A673 (cell line): ENCODE measurements at regions not wholly inside any gene's neighbourhood (a gene's known extent, or its start where the extent isn't known, plus 50 kb on each side); places are given as distances from the start of the nearest gene placed in this dataset.

Experiments used
- EZH2 ChIP-seq: fragments of 200-600 bp; sonication (generic); IDR thresholded peaks from 2 replicates; pipeline ENCODE4 v1.6.1; 2017; ENCODE audit warnings: borderline replicate concordance, low read depth, mild to moderate bottlenecking, mixed read lengths, antibody characterized with exemption, low read length; ENCODE audit not compliant: poor library complexity, severe bottlenecking
- TF ChIP-seq, protein P1 (sequence below): fragments of 300-800, 200-600 bp; sonication (generic); conservative IDR thresholded peaks from 2 replicates; pipeline ENCODE4 v1.5.1; 2017; ENCODE audit warnings: low read depth, mild to moderate bottlenecking, antibody characterized with exemption, low read length, moderate library complexity, mixed read lengths

DNA sequence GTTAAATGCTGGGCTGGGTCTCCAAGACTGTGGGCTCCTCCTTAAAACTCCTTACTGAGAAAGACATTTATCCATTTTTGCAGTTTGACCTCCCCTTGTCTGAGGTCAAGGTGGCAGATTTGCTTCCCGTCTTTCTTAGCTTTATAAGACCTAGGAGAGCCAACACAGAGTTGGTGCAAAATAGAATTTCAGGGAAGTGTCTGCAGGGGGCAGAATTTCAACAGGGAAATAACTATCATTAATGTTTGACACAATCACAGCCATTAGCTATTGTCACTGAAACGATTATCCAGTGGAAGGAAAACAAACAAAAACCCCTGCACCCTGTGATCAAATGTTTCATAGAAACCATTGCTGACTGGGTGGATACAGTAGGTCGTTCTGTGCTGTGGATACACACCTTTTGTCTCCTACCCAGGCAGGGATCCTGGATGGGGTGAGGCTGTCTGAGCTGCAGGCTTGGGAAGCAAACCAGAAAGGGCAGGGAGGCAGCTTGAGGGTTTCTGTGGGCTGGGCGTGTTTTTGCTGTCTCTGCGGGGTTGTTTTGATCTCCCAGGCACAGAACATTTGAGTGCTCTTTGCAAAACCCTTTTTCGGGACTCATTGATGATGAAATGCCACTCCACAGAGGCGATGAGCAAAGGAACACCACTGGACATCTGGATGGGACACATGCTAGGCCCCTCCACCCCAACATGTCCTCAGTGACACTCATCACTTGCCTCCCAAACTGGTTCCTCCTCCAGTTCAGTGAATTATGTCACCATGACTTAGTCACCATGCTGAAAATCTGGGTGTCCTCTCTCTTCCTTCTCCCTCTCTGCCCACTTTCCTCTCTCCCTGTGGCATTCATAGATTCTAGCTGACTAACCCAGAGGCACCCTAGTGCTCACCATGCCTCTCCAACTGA, 94.2 kb upstream of the SERBP1 start:
- TF ChIP-seq EZH2, result no peak
- TF ChIP-seq, protein P1, sequence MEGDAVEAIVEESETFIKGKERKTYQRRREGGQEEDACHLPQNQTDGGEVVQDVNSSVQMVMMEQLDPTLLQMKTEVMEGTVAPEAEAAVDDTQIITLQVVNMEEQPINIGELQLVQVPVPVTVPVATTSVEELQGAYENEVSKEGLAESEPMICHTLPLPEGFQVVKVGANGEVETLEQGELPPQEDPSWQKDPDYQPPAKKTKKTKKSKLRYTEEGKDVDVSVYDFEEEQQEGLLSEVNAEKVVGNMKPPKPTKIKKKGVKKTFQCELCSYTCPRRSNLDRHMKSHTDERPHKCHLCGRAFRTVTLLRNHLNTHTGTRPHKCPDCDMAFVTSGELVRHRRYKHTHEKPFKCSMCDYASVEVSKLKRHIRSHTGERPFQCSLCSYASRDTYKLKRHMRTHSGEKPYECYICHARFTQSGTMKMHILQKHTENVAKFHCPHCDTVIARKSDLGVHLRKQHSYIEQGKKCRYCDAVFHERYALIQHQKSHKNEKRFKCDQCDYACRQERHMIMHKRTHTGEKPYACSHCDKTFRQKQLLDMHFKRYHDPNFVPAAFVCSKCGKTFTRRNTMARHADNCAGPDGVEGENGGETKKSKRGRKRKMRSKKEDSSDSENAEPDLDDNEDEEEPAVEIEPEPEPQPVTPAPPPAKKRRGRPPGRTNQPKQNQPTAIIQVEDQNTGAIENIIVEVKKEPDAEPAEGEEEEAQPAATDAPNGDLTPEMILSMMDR, result peak; percentile 53
